ENCODE measurements at regions not wholly inside any gene's neighbourhood (a gene's known extent, or its start where the extent isn't known, plus 50 kb on each side); places are given as distances from the start of the nearest gene placed in this dataset.
"Not testable (repeated sequence)": the region's sequence is repeated elsewhere in the genome, so short reads cannot be mapped to it uniquely, and the experiment has no call there.

DNA sequence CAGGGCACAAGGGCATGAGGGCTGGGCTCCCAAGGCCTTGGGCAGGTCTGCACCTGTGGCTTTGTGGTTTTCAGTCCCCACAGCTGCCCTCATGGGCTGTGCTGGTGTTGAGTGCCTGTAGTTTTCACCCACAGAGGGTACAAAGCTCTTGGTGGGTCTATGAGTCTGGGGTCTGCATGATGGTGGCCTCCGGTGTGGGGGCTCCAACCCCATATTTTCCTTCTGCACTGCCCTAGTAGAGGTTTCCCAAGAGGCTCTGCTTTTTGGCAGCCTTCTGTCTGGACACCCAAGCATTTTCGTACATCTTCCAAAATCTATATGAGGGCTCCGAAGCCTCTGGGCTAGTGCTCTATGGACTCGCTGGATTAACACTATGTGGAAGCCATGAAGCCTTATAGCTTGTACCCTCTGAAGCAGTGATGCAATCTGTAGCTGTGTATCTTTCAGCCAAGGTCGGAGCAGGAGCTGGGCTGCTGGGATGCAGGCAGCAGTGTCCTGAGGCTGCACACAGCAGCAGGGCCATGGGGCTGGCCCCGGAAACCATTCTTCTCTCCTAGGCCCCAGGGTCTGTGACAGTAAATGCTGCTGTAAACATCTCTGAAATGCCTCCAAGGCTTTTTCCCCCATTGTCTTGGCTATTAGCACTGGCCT lies 240.3 kb downstream of the CWH43 start:
- TF ChIP-seq POLR2A (IDR thresholded peaks at IDR 0.05), result not testable (repeated sequence)
- TF ChIP-seq, protein P1, sequence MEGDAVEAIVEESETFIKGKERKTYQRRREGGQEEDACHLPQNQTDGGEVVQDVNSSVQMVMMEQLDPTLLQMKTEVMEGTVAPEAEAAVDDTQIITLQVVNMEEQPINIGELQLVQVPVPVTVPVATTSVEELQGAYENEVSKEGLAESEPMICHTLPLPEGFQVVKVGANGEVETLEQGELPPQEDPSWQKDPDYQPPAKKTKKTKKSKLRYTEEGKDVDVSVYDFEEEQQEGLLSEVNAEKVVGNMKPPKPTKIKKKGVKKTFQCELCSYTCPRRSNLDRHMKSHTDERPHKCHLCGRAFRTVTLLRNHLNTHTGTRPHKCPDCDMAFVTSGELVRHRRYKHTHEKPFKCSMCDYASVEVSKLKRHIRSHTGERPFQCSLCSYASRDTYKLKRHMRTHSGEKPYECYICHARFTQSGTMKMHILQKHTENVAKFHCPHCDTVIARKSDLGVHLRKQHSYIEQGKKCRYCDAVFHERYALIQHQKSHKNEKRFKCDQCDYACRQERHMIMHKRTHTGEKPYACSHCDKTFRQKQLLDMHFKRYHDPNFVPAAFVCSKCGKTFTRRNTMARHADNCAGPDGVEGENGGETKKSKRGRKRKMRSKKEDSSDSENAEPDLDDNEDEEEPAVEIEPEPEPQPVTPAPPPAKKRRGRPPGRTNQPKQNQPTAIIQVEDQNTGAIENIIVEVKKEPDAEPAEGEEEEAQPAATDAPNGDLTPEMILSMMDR (IDR thresholded peaks at IDR 0.05), result not testable (repeated sequence)
